DMS53 treated with DMSO at 0.1 percent for 48 hours (cell line): ENCODE measurements at regions not wholly inside any gene's neighbourhood (a gene's known extent, or its start where the extent isn't known, plus 50 kb on each side); places are given as distances from the start of the nearest gene placed in this dataset.
A peak's percentile ranks its signal among the peaks of the same experiment; 100 is the strongest.
"Not testable (repeated sequence)": the region's sequence is repeated elsewhere in the genome, so short reads cannot be mapped to it uniquely, and the experiment has no call there.

Experiments
- DNase-seq: peaks from one replicate; lab custom pipeline; 2025; ENCODE audit not compliant: unreplicated experiment; lab: John Stamatoyannopoulos, UW

DNA sequence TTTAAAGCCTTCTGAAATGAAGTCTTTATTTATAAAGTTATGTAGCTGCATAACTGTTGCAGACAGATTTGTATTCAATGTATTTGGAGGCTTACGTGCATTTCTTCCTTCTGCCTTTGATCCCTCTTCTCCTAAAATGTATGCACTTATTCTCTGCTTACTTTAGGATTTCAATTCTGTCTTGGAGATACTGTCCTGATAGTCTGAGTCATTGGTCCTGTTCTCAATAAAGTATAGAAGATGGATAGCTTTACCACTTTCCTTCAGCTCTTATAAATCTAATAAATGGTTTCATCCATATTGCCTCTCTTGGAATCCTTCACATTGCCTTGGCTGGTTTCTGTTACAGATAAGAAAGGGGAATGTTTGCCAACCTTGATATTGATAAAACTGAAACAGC is 430.1 kb upstream of the CAMK1G start:
- DNase-seq = no peak

DNA sequence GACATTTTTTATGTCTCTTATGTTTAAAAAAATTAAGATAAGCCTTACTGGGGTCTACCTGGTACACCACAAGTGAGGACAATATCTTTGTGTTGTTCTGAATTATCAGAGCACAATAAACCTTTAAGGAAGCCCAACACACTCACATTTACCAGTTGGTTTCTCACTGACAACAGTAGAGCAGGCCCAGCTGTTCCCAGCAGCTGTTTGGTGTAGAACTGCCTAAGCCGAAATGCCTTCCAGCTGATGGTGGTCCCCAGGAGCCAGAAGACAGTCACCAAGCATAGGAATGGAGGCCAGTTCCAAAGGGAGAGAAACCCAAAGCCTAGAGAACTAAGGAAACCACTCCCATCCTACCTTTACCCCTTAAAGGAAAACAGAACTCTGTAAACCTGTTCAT is 428.6 kb upstream of the CAMK1G start:
- no peak for DNase-seq

DNA sequence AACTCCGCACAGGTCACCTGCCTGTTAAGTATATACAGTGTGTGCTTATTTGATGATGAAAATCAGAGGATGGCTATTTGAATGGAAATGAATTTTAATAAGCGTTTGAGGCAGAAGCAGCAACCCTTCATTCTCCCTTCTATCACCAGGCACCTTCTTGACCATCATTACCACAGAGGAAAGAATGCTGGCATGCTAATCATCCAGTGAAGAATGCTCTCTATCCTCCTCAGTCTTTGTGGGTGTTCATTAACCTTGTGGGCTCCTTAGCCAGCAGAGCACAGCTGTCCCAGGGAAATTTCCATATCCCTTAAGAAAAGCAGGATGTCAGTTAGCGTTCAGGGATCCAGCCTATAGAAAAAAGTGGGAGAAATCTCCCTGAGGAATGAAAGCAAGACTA is 428.0 kb upstream of the CAMK1G start:
- no peak for DNase-seq

DNA sequence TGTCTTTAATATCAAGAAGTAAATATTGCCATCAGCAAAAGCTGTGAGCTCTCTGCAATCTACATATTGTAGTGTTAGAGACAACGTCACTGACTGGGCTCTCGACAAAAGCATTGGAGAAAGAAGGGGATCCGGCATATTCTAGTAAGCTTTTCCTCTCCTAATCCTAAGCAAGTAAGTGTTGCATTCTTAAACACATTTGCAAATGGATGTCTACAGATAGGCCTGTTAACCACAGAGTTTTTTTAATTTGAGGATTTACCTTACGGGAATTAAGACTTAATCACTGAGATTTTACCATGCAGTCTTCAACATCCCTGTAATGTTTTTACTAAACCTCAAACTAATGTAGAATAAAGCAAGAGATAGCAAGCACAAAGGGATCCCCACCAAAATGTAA is 426.5 kb upstream of the CAMK1G start:
- no peak for DNase-seq

DNA sequence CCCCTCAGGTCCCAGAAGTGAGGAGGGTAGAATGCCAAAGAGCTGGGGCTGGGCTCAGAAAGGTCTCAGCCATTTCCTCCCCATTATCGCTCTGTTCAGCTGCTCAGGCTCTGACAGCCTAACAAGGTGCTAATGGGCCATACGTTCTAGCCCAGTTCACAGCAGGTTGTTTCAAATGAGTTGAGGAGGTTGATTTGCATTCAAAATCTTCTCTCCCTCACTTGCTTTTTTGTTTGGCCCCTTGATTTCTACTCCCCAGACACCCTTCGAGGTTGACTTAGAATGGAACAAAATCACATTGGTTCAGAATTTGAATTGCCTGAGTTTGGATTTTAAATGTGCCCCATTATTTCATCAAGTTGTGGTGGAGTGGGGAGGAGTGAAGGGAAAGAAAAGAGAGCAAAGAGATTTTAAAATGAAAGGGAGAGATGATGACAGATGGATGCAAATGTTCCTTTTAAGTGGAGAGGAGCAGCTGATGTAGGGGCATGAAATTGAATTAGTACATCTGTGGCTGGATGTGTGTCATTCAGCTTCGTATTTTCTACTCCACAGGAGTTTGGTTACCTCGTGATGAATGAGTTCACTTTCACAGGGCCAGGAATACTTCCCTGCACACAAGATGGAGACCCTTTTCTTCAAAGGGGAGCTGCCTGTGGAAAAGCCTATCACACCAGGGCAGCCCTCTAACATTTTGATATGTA is 425.8 kb upstream of the CAMK1G start:
- DNase-seq = no peak

DNA sequence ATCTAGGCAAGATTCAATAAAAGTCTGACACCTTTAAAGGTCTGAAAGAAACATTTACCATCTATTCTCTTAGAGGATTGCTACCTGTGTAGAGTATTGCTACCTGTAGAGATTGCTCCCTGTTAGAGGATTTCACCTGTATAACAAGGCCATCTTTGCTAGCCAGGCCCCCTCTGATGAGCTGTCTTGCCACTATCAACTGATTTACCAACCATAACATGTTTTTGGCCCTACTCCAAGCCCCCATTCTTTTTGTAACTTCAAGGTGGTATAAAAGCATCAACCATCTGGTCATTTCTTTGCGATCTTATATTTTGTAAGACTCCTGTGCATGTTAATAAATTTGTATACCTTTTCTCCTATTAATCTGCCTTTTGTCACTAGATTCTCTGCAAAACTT is 424.7 kb upstream of the CAMK1G start:
- no peak for DNase-seq

DNA sequence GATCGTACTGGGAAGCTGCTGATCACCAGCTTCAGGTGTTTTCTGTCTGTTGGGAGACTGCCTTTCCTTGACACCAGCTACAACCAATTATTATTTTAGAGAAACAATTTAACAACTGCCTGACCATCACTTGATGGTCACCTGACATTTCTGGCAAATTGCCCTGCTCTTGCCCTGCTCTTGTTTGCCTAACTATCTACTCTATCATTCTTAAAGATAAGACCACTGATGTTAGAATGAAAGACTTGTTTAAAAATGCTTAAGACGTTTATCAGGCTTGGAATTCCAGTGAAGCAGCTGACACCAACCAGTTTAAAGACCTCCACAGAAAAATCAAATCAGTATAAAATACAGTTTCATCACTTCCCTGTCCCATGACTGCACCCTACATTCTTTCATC is 423.3 kb upstream of the CAMK1G start:
- DNase-seq = no peak

DNA sequence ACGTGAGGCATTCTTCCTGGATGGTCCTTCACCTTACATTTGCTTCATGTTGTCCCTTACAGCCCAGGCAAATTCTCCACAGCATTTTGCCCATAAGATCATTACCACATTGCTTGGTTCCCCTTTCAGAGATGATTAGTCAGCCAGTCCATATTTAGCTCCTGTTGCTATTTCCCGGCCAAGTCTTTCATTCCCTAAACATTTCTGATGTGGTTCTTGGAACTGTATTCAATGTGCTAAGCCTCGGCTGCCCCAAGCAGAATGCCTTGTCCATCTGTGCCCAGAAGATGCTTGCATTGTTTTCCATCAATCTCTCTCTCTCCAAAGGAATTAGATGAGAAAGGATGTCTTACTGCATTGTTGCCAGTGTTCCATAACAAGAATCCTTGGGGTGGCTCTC is 420.9 kb upstream of the CAMK1G start:
- no peak for DNase-seq

DNA sequence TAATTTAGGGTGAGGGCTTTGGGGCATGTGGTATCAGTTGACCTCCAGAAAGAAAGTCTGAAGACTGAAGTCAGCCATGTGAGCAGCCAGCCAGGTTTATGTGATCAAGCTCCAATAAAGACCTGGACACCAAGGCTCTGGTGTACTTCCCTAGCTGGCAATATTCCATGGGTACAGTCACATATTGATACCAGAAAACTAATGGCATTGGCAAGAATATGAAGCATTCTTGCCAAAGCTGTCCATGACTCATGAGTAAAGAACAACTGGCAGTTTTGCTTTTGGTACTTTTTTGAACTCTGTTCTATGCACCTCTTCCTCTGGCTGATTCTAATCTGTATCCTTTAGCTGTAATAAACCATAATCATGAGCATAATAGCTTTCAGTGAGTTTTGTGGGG is 415.3 kb upstream of the CAMK1G start:
- no peak for DNase-seq

DNA sequence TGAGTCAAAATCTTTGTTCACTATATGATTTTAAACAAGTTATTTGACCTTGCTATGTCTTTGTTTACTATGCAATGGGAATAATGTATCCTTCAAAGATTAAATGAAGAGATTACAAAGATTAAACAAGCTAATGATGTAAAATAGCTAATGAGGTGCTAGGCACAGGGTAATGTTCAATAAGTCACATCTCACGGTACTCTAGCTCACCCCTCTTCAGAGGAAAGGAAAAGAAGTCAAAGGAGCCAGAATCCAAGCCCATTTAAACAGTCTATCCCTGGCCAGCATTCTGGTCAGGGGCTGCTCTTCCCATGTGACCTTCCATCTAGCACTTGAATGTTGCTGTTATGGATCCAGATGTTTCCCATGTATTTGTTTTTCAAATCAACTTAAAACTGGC is 412.4 kb upstream of the CAMK1G start:
- no peak for DNase-seq

DNA sequence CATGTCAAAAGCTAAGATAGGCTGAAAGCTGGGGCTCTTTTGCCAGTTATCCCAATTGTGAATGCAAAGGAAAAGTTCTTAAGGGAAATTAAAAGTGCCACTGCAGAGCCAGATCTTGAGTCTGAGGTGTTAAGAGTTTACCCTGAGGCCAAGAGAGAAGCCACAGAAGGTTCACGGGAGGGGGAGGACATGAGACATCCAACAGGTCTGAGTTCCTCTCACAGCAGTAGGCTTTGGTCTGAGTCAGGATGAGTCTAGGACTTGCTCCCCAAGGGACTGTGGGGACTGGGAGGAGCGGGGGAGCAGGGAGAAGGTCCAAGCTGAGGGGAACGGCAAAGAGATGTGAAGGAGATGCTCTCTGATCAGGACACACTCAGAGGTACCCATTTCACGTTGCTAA is 411.2 kb upstream of the CAMK1G start:
- no peak for DNase-seq

DNA sequence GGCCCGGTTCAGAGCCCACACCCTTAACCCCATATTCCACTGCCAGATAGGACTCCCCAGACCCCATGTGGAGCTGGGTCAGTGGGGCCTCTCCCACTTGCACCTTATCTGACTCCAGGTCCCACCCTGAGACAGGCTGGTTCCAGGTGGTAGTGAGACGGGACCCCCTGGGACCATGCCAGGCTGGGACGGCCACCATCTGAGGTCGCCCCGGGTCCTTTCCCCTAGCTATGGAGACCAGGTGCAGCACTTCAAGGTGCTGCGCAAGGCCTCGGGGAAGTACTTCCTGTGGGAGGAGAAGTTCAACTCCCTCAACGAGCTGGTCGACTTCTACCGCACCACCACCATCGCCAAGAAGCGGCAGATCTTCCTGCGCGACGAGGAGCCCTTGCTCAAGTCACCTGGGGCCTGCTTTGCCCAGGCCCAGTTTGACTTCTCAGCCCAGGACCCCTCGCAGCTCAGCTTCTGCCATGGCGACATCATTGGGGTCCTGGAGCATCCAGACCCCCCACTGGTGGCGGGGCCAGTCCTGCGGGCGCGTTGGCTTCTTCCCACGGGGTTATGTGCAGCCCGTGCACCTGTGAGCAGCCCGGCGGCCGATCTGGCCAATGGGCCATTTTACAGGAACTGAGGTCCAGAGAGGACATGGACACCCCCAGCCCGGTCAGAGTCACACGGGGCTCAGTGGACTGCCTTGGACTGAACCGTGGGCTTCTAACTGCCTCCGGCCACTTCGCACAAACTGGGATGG is 410.5 kb upstream of the CAMK1G start:
- not testable (repeated sequence) for DNase-seq

DNA sequence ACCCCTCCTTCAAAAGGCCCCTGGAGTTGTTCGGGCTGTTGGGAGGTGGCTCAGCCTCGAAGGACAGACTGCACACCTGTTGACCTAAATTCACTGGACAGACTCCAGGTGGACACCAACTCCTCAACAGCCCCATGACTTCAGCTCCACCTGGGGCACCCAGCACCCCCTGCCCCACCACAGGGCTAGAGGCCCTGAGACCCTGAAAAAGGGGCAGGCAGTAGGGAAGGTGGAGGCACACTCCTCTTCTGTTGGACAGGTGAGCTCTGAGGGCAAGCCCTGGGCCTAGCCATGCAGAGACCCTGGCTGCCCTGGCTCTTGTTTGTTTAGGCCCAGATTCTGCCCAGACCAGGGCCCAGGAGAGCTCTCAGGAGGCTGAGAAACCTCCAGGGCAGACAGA is 409.7 kb upstream of the CAMK1G start:
- DNase-seq = not testable (repeated sequence)

DNA sequence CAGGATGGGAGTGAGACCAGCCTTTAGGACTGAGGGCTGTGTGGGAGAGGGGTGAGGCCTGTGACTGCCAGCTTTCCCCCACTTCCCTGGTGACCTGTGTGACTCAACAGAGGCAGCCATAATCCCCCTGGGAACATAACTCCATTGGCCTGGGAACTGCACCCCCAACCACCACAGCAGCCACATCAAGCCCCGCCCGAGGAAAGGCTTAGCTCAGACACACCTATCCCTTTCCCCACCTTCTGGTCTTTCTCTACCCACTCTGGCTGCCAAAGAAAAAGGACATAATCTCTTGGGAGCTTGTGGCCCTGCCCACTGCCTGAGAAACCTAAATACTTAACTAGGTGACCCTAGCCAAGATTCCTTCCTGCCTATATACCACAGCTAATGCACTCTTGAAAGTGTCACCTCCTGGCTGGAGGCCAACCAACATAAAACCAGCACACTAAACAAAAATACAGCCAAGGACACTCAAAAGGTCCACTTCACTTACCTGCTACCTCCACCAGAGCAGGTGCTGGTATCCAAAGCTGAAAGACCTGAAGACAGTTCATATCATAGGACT is 406.6 kb upstream of the CAMK1G start:
- no peak for DNase-seq

DNA sequence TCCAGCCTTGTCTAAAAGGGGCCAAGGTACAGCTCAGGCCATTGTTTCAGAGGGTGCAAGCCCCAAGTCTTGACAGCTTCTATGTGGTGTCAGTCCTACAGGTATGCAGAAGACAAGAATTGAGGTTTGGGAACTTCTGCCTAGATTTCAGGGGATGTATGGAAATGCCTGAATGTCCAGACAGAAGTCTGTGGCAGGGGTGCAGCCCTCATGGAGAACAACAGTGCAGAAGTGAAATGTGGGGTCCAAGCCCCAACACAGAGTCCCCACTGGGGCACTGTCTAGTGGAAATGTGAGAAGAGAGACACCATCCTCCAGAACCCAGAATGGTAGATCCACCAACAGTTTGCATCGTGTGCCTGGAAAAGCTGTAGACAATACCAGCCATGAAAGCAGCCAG is 400.3 kb upstream of the CAMK1G start:
- no peak for DNase-seq

DNA sequence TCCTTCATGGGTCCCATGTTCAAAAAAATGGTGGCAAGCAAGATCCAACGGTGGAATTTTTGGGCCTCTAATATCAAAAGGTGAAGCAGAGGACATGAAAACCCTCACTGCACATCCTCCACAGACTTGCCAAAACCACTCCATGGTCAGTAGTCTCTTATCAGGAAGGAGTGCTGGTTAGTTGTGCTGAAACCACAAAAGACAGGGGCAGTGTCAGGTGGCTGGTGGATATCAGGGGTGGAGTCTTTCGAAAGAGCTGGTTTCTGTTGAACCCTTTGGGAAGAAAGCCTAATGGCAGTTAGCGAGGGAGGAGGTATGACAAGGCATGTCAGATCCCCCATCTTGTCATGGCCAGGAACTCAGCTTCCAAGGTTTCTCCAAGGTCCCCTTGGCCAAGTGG is 395.9 kb upstream of the CAMK1G start:
- DNase-seq = no peak

DNA sequence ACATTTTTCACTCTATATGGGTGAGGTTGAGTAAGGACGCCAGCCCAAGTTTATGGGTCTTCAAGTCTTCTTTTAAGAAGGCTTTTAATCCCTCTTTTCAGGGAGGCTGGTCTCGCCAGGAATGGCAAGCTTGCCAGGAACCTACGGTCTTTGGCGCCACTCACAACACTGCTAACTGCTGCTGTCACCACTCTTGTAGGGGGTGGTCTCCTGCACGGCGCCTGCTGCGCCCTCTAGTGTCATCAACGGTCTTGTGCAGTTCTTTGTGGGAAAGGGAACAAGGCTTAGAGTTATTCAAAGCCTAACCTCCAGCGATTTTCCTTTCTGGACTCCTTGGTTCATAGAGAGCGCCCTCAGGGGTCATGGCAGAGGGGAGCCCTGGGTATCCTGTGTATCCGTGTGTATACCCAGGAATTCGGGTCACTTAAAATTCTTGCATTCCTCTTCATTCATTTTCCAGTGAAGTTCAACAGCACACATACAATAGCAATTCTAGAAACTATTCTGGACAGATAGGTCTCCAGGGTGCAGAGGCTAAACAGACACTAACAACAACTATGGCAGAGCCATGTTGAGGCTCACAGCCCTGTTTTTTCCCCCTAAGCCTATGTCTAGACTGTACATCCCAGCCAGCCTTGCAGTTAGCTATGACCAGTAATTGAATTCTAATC is 392.8 kb upstream of the CAMK1G start:
- peak; percentile 86 for DNase-seq

DNA sequence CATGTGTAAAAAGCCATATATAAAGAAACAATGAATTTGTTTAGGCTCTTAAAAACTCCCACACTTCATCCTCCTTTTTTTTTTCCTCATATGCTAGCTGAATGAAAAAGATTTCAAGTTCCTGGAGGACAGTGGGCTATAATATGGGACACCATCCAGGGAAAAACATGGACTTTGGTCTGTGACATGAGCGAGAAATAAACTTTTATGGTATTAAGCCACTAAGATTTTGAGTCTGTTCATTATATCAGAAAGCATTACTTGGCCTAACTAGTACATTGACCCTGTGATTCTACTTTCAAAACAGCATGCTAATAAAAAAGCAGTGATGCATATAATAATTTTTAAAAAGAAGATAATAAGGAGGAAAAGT is 392.3 kb upstream of the CAMK1G start:
- no peak for DNase-seq

DNA sequence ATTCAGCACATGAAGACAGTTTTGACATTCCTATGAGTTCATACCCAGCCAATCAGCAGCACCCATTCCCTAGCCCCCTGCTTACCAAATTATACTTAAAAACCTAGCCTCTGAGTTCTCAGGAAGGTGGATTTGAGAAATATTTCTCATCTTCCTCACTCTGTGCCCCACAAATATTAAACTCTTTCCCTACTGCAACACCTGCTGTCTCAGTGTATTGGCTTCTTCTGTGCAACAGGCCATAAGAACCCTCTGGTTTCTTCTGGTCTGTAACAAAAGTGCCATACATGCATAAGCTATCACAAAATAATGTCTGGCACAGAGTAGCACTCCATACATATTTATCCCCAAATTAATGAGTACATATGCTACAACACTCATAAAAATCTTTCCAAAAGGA is 387.4 kb upstream of the CAMK1G start:
- DNase-seq = no peak

DNA sequence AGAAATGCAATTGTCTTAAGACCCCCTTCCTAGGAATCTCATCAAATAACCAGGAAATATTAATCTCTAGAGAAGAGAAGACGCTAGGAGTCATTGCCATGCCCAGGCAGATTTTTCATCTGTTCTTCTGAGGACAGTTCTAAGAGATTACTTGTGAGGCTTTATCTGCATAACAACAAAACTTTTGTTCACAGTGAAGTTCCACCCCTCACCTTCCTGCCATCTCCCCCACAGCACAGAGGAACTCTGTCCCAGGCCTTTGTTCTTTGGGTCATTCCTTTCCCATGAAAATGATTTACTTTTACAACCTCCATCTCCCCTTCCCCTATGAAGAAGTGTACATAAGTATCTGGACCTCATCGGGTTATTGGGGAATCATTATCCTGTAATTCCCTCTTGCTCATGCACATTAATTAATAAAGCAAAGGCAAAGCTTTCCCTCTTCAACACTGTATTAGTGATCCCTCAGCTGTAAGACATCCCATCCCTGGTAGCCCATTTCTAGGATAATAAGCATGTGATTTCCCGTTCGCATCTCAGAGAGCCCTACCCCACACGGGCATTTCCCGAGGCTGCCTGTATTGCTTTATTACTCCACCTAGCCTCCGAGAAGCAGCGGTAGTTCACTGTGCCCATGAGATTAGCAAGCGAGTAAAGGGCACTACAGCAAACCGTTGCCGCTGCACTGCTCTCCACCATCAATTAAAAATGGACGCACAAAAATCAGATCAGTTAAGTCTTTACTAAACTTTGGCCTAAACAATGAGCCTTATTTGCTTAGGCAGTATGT is 384.4 kb upstream of the CAMK1G start:
- DNase-seq = no peak

DNA sequence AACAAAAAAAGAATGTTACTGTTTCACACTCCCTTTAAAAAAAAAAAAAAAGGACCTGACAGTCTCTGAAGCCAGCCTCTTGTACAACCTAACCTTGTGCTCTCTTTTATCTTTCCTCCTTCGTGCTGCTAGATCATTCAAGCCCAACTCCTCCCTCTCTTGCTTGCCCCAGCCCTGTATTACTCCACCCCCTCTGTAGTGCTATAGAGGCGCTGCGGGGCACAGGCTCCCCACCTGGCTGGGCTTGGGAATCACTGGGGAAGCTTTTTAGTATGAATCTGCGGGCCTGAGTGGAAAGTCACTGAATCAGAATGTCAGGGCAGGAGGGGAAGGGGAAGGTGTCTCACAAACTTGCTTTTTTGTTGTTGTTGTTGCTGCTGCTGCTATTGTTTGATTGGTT is 383.7 kb upstream of the CAMK1G start:
- no peak for DNase-seq
